SK-N-SH (cell line): ENCODE measurements at regions not wholly inside any gene's neighbourhood (a gene's known extent, or its start where the extent isn't known, plus 50 kb on each side); places are given as distances from the start of the nearest gene placed in this dataset.

ENCODE experiments used
- CHD2 ChIP-seq: fragments of 150-350 bp; IDR thresholded peaks from 2 replicates; pipeline ENCODE4 v1.6.1; 2018; ENCODE audit warnings: low read length; ENCODE audit not compliant: partially characterized antibody
- GABPA ChIP-seq: IDR thresholded peaks from 2 replicates; pipeline ENCODE4 v1.4.0; 2012; ENCODE audit warnings: low read depth, mild to moderate bottlenecking
- NRF1 ChIP-seq: IDR thresholded peaks from 2 replicates; pipeline ENCODE4 v1.6.1; 2012; ENCODE audit warnings: low read depth, mild to moderate bottlenecking, low read length
- POLR2AphosphoS5 ChIP-seq: IDR thresholded peaks from 2 replicates; pipeline ENCODE4 v1.6.1; 2012; ENCODE audit warnings: low read depth, low read length
- YY1 ChIP-seq: IDR thresholded peaks from 2 replicates; pipeline ENCODE4 v1.4.0; 2012; ENCODE audit warnings: low read depth, mild to moderate bottlenecking
- TF ChIP-seq, protein P1 (sequence below): fragments of 200-600 bp; sonication (generic); IDR thresholded peaks from 2 replicates; pipeline ENCODE4 v1.6.1; 2017; ENCODE audit warnings: antibody characterized with exemption, mild to moderate bottlenecking, moderate library complexity
- TF ChIP-seq, protein P2 (sequence below): IDR thresholded peaks from 2 replicates; pipeline ENCODE4 v1.6.1; 2012; ENCODE audit warnings: mild to moderate bottlenecking, low read depth, low read length, moderate library complexity
- TF ChIP-seq, protein P3 (sequence below): IDR thresholded peaks from 2 replicates; pipeline ENCODE4 v1.4.0; 2012; ENCODE audit warnings: low read depth, borderline replicate concordance

DNA sequence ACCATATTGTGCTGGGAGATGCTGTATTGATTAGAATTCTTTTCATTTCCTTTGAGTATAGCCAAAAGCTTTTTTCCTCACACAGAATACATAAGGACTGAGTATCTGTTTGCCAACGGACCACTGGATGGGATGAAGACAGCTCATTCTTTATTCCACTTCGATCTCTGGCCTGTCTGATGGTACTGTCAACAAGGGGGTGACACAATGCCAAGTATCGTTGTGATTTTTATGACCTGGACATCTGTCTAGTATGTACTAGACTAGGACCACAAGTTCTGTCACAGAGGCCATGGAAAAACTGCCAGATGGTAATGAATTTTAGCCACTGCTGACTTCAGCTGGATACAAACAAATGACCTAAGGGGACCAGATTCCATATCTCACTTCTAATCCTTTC is 502.7 kb downstream of the SOX5 start:
- TF ChIP-seq, protein P1, sequence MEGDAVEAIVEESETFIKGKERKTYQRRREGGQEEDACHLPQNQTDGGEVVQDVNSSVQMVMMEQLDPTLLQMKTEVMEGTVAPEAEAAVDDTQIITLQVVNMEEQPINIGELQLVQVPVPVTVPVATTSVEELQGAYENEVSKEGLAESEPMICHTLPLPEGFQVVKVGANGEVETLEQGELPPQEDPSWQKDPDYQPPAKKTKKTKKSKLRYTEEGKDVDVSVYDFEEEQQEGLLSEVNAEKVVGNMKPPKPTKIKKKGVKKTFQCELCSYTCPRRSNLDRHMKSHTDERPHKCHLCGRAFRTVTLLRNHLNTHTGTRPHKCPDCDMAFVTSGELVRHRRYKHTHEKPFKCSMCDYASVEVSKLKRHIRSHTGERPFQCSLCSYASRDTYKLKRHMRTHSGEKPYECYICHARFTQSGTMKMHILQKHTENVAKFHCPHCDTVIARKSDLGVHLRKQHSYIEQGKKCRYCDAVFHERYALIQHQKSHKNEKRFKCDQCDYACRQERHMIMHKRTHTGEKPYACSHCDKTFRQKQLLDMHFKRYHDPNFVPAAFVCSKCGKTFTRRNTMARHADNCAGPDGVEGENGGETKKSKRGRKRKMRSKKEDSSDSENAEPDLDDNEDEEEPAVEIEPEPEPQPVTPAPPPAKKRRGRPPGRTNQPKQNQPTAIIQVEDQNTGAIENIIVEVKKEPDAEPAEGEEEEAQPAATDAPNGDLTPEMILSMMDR, result no peak
- TF ChIP-seq NRF1 (no peak), GABPA (no peak), POLR2AphosphoS5 (no peak), YY1 (no peak), CHD2 (no peak)
- TF ChIP-seq, protein P2, sequence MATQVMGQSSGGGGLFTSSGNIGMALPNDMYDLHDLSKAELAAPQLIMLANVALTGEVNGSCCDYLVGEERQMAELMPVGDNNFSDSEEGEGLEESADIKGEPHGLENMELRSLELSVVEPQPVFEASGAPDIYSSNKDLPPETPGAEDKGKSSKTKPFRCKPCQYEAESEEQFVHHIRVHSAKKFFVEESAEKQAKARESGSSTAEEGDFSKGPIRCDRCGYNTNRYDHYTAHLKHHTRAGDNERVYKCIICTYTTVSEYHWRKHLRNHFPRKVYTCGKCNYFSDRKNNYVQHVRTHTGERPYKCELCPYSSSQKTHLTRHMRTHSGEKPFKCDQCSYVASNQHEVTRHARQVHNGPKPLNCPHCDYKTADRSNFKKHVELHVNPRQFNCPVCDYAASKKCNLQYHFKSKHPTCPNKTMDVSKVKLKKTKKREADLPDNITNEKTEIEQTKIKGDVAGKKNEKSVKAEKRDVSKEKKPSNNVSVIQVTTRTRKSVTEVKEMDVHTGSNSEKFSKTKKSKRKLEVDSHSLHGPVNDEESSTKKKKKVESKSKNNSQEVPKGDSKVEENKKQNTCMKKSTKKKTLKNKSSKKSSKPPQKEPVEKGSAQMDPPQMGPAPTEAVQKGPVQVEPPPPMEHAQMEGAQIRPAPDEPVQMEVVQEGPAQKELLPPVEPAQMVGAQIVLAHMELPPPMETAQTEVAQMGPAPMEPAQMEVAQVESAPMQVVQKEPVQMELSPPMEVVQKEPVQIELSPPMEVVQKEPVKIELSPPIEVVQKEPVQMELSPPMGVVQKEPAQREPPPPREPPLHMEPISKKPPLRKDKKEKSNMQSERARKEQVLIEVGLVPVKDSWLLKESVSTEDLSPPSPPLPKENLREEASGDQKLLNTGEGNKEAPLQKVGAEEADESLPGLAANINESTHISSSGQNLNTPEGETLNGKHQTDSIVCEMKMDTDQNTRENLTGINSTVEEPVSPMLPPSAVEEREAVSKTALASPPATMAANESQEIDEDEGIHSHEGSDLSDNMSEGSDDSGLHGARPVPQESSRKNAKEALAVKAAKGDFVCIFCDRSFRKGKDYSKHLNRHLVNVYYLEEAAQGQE, result no peak
- TF ChIP-seq, protein P3, sequence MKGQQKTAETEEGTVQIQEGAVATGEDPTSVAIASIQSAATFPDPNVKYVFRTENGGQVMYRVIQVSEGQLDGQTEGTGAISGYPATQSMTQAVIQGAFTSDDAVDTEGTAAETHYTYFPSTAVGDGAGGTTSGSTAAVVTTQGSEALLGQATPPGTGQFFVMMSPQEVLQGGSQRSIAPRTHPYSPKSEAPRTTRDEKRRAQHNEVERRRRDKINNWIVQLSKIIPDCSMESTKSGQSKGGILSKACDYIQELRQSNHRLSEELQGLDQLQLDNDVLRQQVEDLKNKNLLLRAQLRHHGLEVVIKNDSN, result no peak
